Mesothelial cell of epicardium (in vitro differentiated cells): ENCODE measurements at regions not wholly inside any gene's neighbourhood (a gene's known extent, or its start where the extent isn't known, plus 50 kb on each side); places are given as distances from the start of the nearest gene placed in this dataset.

Experiments
- DNase-seq, 2 experiments: peaks; one replicate each; pipeline ENCODE4 v3.0.0; 2021; ENCODE audit warnings: low spot score in 2 of 2; ENCODE audit not compliant: unreplicated experiment in 2 of 2
- H3K27ac Mint-ChIP-seq: 2 replicates; pipeline ENCODE4 v1.8.0; 2021; ENCODE audit warnings: mixed read lengths
- H3K27me3 Mint-ChIP-seq: 2 replicates; pipeline ENCODE4 v1.8.0; 2021; ENCODE audit warnings: low read depth, mixed read lengths
- H3K36me3 Mint-ChIP-seq: 2 replicates; pipeline ENCODE4 v1.8.0; 2021; ENCODE audit warnings: mixed read lengths
- H3K4me1 Mint-ChIP-seq: 2 replicates; pipeline ENCODE4 v1.8.0; 2021; ENCODE audit warnings: mixed read lengths
- H3K4me3 Mint-ChIP-seq: 2 replicates; pipeline ENCODE4 v1.8.0; 2021; ENCODE audit warnings: mild to moderate bottlenecking, moderate library complexity, mixed read lengths
- H3K9me3 Mint-ChIP-seq: 2 replicates; pipeline ENCODE4 v1.8.0; 2021; ENCODE audit warnings: mixed read lengths
- CTCF ChIP-seq: fragments of 200-600 bp; sonication (generic); IDR thresholded peaks from one replicate; pipeline ENCODE4 v1.5.0; 2021; ENCODE audit warnings: antibody characterized with exemption; ENCODE audit not compliant: unreplicated experiment

- no peak for TF ChIP-seq CTCF
- no peaks in the 10 kb centered on the region for H3K9me3 Mint-ChIP-seq
- H3K27me3 Mint-ChIP-seq = peaks cover 1% of the 10 kb centered on the region
- H3K36me3 Mint-ChIP-seq = no peaks in the 10 kb centered on the region
- DNase-seq = no peak
- H3K27ac Mint-ChIP-seq = no peak overlapping the region
- H3K4me3 Mint-ChIP-seq = no peak overlapping the region
- H3K4me1 Mint-ChIP-seq = peaks cover 16% of the 10 kb centered on the region
Measured at GRCh38 chr15:38814891-38815290, 250.3 kb upstream of the RASGRP1 start.

- peaks cover 20% of the 10 kb centered on the region for H3K4me1 Mint-ChIP-seq
- TF ChIP-seq CTCF = peak; percentile 99
- H3K36me3 Mint-ChIP-seq = no peaks in the 10 kb centered on the region
- H3K4me3 Mint-ChIP-seq = no peak overlapping the region
- DNase-seq = peak; percentile 67 to 94
- no peaks in the 10 kb centered on the region for H3K9me3 Mint-ChIP-seq
- peaks cover 1% of the 10 kb centered on the region for H3K27me3 Mint-ChIP-seq
- H3K27ac Mint-ChIP-seq = peak overlapping the region; percentile 45
Measured at GRCh38 chr15:38817427-38818156, 253.0 kb upstream of the RASGRP1 start.

GRCh38 chr15:38818157-38818790, 253.7 kb upstream of the RASGRP1 start:
- Mint-ChIP-seq H3K9me3 (no peaks in the 10 kb centered on the region), H3K27ac (peak overlapping the region; percentile 45), H3K36me3 (no peaks in the 10 kb centered on the region), H3K27me3 (peaks cover 1% of the 10 kb centered on the region), H3K4me3 (no peak overlapping the region), H3K4me1 (peaks cover 18% of the 10 kb centered on the region)
- DNase-seq = no peak
- TF ChIP-seq CTCF = no peak

GRCh38 chr15:38819387-38819950, 254.9 kb upstream of the RASGRP1 start:
- Mint-ChIP-seq H3K27me3 (peaks cover 1% of the 10 kb centered on the region), H3K9me3 (no peaks in the 10 kb centered on the region), H3K27ac (no peak overlapping the region), H3K4me3 (no peak overlapping the region), H3K36me3 (no peaks in the 10 kb centered on the region), H3K4me1 (peaks cover 18% of the 10 kb centered on the region)
- TF ChIP-seq CTCF = no peak
- DNase-seq = no peak

- H3K4me3 Mint-ChIP-seq = no peak overlapping the region
- no peaks in the 10 kb centered on the region for H3K9me3 Mint-ChIP-seq
- peaks cover 20% of the 10 kb centered on the region for H3K4me1 Mint-ChIP-seq
- H3K36me3 Mint-ChIP-seq = no peaks in the 10 kb centered on the region
- H3K27ac Mint-ChIP-seq = no peak overlapping the region
- no peaks in the 10 kb centered on the region for H3K27me3 Mint-ChIP-seq
- no peak for TF ChIP-seq CTCF
- DNase-seq = no peak
Measured at GRCh38 chr15:38823263-38823662, 258.6 kb upstream of the RASGRP1 start.
